Activated CD8-positive, alpha-beta memory T cell treated with anti-CD3 and anti-CD28 coated beads for 4 hours (primary cell): ENCODE measurements at regions not wholly inside any gene's neighbourhood (a gene's known extent, or its start where the extent isn't known, plus 50 kb on each side); places are given as distances from the start of the nearest gene placed in this dataset.

Source experiments
- DNase-seq, 2 donors: peaks; one replicate each; pipeline ENCODE4 v3.0.0-alpha.2; 2020; ENCODE audit warnings: low read depth in 2 of 2

DNA sequence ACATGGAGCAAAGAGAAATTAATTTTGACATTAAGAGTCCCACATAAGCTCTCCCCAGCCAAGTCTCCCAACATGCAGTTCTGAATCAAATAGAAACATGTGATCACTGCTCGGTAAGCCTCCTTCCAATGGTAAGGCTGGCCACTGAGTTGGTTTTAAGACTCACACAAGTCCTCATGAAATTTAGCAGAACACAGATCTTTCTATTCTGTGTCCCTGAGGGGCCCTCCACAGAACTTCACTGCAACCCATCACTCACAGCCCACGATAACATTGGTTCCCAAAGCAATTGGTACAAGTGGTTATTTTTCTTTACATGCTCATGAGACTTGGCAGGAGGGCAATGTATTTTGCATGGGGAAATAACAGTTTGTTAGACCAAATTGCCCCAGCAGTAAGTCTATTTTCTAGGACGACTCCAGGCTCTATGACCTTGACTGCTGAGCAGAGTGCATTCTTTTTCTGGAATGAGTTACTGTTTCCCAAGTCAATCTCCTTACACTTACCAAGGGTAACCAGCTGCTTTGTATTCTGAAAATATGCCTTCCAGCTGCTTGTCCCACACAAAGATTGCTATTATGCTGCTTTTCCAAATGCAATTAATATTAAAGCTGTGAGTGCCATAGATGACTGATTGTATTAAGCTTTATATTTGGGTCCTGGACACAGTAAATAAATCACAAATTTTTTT, 142.3 kb upstream of the TANK start:
- DNase-seq = no peak

DNA sequence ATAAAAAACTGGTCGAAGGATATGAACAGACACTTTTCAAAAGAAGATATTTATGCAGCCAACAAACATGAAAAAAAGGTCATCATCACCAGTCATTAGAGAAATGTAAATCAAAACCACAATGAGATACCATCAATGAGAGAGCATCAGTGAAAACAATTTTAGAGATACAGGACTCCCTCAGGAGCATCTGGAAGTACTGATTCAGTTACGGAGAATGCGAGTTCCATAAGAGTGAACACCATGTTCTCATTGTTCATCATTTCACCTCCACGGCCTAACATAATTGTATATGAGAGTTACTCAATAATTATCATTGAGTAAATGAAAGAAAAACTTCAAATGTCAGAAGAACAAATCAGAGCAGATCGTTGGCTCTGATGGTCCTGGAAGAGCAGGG, 140.9 kb upstream of the TANK start:
- DNase-seq = no peak

DNA sequence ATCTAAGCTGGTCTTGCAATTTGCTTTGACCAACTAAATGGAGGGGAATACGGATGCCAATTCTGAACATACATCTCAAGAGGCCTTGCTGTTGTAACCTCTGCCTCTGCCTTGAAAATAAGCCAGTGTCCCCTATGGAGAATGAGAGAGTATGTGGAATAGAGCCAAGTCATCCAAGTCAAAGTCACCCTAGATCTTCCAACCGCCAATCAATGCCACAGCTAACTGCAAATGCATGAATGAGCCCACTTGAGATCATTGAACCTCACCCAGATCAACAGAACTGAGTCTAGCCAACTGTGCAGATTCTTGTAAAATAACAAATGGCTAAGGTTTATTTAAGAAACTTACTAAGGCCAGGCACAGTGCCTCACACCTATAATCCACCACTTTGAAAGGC, 139.8 kb upstream of the TANK start:
- no peak for DNase-seq

DNA sequence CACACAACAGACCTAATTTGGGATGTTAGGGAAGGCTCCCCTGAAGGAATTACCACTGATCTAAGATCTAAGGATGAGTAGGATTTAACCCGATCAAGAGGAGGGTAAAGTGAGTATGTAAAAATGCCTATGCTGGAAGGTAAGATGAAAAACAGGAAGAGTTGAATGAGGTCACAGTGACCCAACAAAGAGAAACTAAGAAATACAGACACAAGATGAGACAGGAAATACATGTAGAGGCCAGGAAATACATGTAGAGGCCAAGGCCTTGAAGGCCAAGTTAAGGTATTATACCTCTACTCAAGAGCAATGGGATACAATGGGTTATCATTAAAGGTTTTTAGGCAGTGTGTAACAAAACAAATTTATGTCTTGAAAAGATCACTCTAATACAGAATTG, 131.6 kb upstream of the TANK start:
- no peak for DNase-seq

DNA sequence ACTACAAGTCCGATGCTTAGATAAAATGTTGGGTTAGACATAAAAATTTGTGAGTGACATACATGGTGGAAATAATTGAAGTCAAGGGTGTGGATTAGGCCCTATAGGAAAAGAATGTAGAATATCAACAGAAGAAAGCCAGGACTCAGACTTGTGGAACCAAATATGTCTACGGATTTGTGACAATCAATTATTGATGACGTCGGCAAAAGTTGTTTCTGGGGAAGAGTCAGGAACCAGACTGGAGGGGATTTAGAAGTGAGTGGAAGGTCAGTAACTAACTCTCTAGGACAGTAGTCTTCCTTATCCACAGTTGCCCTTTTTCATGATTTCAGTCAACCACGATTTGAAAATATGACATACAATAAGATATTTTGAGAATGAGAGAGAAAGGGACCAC, 130.9 kb upstream of the TANK start:
- no peak for DNase-seq

DNA sequence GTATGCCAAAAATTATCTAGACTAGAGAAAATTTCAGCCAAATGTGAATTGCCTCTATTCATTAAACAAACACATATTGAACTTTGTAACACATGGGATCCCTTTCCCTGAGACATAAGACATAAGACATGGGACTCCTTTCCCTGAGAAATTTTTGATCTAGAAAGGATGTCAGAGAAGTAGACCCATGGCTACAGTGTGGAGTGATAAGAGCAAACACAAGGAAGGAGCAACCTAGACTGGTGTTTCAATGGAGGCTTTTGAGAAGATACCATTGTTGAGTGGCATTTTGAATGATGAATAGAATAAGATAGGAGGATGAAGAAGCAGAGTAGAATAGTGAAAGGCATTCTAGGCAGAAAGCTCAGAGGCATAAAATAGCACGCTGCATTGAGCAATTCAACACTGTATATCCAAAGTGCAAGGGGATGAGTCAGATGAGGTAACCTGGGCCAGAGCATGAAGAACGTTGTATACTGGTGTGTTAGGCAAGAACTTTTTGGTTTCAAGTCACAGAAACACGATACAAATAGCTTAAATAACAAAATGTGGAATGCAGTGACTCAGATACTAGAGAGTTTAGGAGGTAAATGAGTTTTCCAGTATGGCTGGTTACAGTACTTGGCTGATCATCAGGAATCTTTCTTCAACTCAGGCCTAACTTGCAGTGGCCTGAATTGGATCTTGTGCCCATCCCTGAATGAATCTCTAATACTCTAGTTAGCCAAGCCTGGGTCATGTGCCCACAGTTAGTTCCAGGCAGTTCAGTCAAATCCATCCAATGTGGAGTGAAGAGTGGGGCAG, 129.8 kb upstream of the TANK start:
- no peak for DNase-seq

DNA sequence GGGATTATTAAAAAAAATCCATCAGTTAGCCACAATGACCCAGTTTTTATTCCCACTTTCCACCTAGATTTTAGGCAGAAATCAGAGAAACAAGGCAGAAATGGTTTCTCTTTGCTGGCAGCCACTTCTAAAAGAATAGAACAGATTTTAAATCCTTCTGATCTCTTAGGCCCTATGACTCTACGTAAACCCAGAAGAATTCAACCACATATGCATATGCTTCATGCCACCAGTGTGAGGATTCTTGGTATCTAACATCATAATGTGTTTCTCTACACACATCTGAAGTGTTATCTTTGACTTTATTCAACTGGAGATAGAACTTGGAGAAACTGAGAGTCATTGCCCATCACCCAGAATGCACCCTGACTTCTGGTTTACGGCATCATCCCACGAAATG, 128.7 kb upstream of the TANK start:
- DNase-seq = no peak

- DNase-seq = no peak
These were observed 127.6 kb upstream of the TANK start for GRCh38 chr2:161032635-161033034.

- no peak for DNase-seq
These were observed 127.1 kb upstream of the TANK start for GRCh38 chr2:161033059-161033660.

GRCh38 chr2:161036926-161037325, 123.3 kb upstream of the TANK start:
- no peak for DNase-seq

GRCh38 chr2:161039071-161039470, 121.2 kb upstream of the TANK start:
- DNase-seq = no peak

GRCh38 chr2:161041356-161041755, 118.9 kb upstream of the TANK start:
- no peak for DNase-seq

- no peak for DNase-seq
These were observed 117.1 kb upstream of the TANK start for GRCh38 chr2:161042990-161043625.

- no peak for DNase-seq
These were observed 115.9 kb upstream of the TANK start for GRCh38 chr2:161044095-161044865.

DNA sequence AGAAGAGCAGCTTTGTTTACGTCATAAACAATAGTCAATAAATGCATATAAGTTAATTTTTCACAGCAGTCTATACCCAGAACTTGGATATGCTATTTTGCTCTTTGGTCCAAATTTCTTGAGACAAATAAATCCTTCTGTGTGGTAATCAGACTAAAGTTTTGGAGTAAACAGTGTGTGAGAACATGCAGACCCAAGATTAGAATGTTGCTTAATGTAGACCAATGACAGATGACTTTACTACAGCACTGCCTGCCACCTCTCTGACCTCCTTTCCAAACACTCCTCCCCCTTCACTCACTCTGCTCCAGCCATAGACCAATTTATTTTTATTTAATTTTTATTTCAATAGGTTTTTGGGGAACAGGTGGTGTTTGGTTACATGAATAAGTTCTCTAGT, 115.3 kb upstream of the TANK start:
- DNase-seq = no peak

DNA sequence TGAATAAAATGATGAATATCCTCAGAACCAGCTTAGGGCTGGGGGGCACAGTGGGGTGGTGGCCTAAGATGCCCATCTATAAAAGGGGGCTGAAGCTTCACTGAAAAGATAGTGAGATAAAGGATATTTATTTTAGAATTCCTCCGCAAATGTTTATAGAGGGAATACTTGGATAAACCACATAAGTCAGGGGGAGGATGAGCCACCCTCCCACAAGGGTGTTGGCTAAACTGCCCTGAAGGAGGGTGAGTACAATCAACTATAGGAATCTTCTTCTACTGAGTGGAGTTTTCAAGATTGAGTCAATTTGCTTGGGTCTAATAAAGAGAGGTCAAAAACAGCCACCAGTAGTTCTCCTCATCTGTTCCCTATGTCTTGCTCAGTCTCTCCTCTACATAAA, 114.5 kb upstream of the TANK start:
- no peak for DNase-seq

DNA sequence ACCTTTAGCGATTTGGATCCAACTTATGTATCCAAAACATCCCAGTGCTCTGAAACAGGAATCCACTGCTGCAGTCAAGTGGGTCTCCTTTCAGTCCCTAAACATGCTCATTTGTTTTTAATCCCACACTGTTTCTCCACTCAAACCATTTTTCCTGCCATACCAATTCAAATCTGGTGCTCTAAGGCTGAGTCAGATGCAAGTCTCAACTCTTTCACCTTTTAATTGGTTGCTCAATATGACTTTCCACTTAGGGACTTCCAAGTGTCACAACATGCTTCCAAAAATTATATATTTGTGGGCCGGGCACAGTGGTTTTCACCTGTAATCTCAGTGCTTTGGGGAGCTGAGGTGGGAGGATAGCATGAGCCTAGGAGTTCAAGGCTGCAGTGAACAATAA, 113.4 kb upstream of the TANK start:
- no peak for DNase-seq

DNA sequence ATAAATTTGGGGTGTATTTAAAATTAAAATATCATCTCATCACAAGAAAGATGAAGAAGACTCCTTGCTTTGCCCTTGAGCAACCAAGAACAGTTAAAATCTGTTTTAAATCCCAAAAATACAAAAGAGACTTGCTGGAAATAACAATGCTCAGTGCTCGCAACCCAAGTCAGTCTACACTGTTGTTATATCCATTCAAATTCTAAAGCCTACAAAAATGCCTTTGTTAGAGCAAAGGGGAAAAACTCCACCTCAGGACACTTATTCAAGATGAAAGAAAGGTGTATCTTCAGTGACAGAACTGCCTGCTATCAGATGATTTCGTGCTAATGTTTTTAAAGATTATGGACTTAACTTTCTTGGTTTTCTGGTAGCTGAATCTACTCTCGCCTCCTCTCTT, 111.9 kb upstream of the TANK start:
- DNase-seq = no peak

- no peak for DNase-seq
These were observed 110.7 kb upstream of the TANK start for GRCh38 chr2:161049559-161049958.

- no peak for DNase-seq
These were observed 108.0 kb upstream of the TANK start for GRCh38 chr2:161052214-161052613.

- DNase-seq = no peak
These were observed 104.9 kb upstream of the TANK start for GRCh38 chr2:161055289-161055688.

DNA sequence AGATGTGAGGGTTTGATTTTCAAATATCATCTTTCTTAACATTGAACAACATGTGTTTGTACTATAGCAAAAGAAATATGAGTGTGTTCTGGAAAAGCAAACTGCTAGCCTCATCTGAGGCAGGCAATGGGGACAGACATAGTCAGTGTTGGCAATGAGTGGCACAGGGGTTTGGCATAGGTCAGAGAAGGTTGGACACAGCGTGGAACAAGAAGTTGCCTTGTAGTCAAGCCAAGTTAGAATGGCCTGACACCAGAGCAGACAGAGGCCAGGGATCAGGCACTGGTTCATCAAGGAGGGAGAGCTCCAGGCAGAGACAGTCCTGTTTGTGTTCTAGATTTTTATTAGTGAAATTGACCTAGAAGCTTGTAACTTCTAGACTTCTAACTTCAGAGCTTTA, 100.8 kb upstream of the TANK start:
- DNase-seq = no peak
